HepG2 (cell line): ENCODE measurements at regions not wholly inside any gene's neighbourhood (a gene's known extent, or its start where the extent isn't known, plus 50 kb on each side); places are given as distances from the start of the nearest gene placed in this dataset.

Experiments
- ATAC-seq: fragments of 200-7000 bp; cut with Tn5 transposase; 3 replicates; pipeline ENCODE4 v1.9.1; 2020; ENCODE audit warnings: mild to moderate bottlenecking, moderate library complexity
- BruUV-seq: library from RNA; stranded (reverse); fragments of 400-500 nt; replicated peaks from 2 replicates; lab custom pipeline; 2021; lab: Mats Ljungman, UMichigan
- CTCF ChIA-PET: fragments of 300-600 bp; formaldehyde crosslinking; extraction: SDS; loops from one replicate; lab custom pipeline; 2021; ENCODE audit warnings: low total read pairs, inconsistent platforms, low intra/inter-chr PET ratio; lab: Yijun Ruan, JAX
- POLR2A ChIA-PET: fragments of 350-600 bp; sonication (Branson Sonifier 250); formaldehyde crosslinking; loops from one replicate; lab custom pipeline; 2020; ENCODE audit warnings: antibody characterized with exemption, inconsistent platforms; lab: Yijun Ruan, JAX
- DNase-seq: peaks from one replicate; pipeline ENCODE4 v3.0.0-alpha.2; 2015; ENCODE audit warnings: low spot score
- FAIRE-seq: peaks from 3 replicates; lab custom pipeline; 2011; peaks lifted over from hg19 to GRCh38; lab: Jason Lieb, UNC
- H2AFZ ChIP-seq: one replicate; pipeline ENCODE4 v1.6.1; 2011; ENCODE audit warnings: low read length, inconsistent platforms
- H3K27ac ChIP-seq: fragments of 300-600 bp; 3 replicates; pipeline ENCODE4 v1.8.0; 2011; ENCODE audit warnings: mixed run types, mild to moderate bottlenecking, mixed read lengths, low read length, inconsistent platforms; ENCODE audit not compliant: insufficient read depth; ENCODE audit errors: extremely low read length
- H3K27me3 ChIP-seq, 2 experiments: fragments of 200-600 bp in 1 of 2; 2 replicates in 1 of 2; 3 replicates in 1 of 2; pipeline versions ENCODE4 v1.6.0 to v1.8.0; 2011; ENCODE audit warnings: low read length in 2 of 2, mild to moderate bottlenecking in 2 of 2, moderate library complexity in 2 of 2, inconsistent platforms in 1 of 2; ENCODE audit not compliant: insufficient read depth in 2 of 2, control insufficient read depth in 1 of 2
- H3K36me3 ChIP-seq, 2 experiments: fragments of 200-600 bp in 1 of 2; replicated peaks in 1 of 2; 2 replicates in 1 of 2; 3 replicates in 1 of 2; pipeline versions ENCODE4 v1.5.1 to v1.8.0; 2011; ENCODE audit warnings: low read length in 2 of 2, inconsistent platforms in 1 of 2; ENCODE audit not compliant: insufficient read depth in 2 of 2, control insufficient read depth in 1 of 2
- H3K4me1 ChIP-seq: 2 replicates; pipeline ENCODE4 v1.5.1; 2012; ENCODE audit warnings: low read length, inconsistent platforms; ENCODE audit not compliant: insufficient read depth
- H3K4me2 ChIP-seq: 2 replicates; pipeline ENCODE4 v1.6.0; 2011; ENCODE audit warnings: low read depth, low read length, inconsistent platforms
- H3K4me3 ChIP-seq, 3 experiments: fragments of 200-600 bp in 1 of 3; sonication (generic), shearing (Covaris generic) in 1 of 3; replicated peaks in 1 of 3; 2 replicates each; pipeline ENCODE4 v1.5.1; 2011 to 2016; ENCODE audit warnings: low read length in 3 of 3, inconsistent platforms in 2 of 3, low read depth in 2 of 3, mild to moderate bottlenecking in 2 of 3, control low read depth in 1 of 3, mixed read lengths in 1 of 3; ENCODE audit not compliant: insufficient read depth in 1 of 3
- H3K79me2 ChIP-seq: one replicate; pipeline ENCODE4 v1.6.1; 2011; ENCODE audit warnings: low read length, inconsistent platforms; ENCODE audit not compliant: insufficient read depth
- H3K9ac ChIP-seq: 2 replicates; pipeline ENCODE4 v1.6.0; 2011; ENCODE audit warnings: mild to moderate bottlenecking, low read depth, low read length, inconsistent platforms; ENCODE audit not compliant: insufficient read depth
- H3K9me3 ChIP-seq: 2 replicates; pipeline ENCODE4 v1.5.1; 2012; ENCODE audit warnings: mild to moderate bottlenecking, low read length
- H4K20me1 ChIP-seq: 2 replicates; pipeline ENCODE4 v1.6.0; 2011; ENCODE audit warnings: inconsistent platforms, mild to moderate bottlenecking, low read length, moderate library complexity; ENCODE audit not compliant: insufficient read depth
- HIVEP1 ChIP-seq: sonication (generic); formaldehyde crosslinking; IDR thresholded peaks from 2 replicates; pipeline ENCODE4 v1.4.0; 2020; ENCODE audit warnings: mild to moderate bottlenecking, missing genetic modification reagents
- HMGA1 ChIP-seq: sonication (generic); formaldehyde crosslinking; conservative IDR thresholded peaks from 2 replicates; pipeline ENCODE4 v1.4.0; 2020; ENCODE audit warnings: missing genetic modification reagents
- KAT8 ChIP-seq: IDR thresholded peaks from 2 replicates; pipeline ENCODE4 v1.6.1; 2016; ENCODE audit warnings: missing genetic modification reagents, missing compliant biosample characterization
- MAFK ChIP-seq, 2 experiments: IDR thresholded peaks in 1 of 2; conservative IDR thresholded peaks in 1 of 2; 2 replicates each; pipeline ENCODE4 v1.6.1; 2011; ENCODE audit warnings: improper control_type of control experiment in 2 of 2, low read length in 2 of 2
- SMAD9 ChIP-seq: sonication (generic); formaldehyde crosslinking; IDR thresholded peaks from 2 replicates; pipeline ENCODE4 v1.5.1; 2020; ENCODE audit warnings: mild to moderate bottlenecking, missing genetic modification reagents
- TARDBP ChIP-seq: sonication (generic); formaldehyde crosslinking; IDR thresholded peaks from 2 replicates; pipeline ENCODE4 v1.8.0; 2022; ENCODE audit warnings: mild to moderate bottlenecking, missing genetic modification reagents
- XRCC5 ChIP-seq: fragments of 200-400 bp; formaldehyde crosslinking; optimal IDR thresholded peaks from 2 replicates; pipeline ENCODE3; 2017; ENCODE audit warnings: mild to moderate bottlenecking, low read length
- ZNF225 ChIP-seq: sonication (generic); formaldehyde crosslinking; IDR thresholded peaks from 2 replicates; pipeline ENCODE4 v1.4.0; 2020; ENCODE audit warnings: mild to moderate bottlenecking, missing genetic modification reagents
- ZNF564 ChIP-seq: sonication (generic); formaldehyde crosslinking; IDR thresholded peaks from 2 replicates; pipeline ENCODE4 v1.8.1; 2023; ENCODE audit warnings: mild to moderate bottlenecking, missing genetic modification reagents
- ZNF570 ChIP-seq: sonication (generic); formaldehyde crosslinking; IDR thresholded peaks from 2 replicates; pipeline ENCODE4 v1.4.0; 2020; ENCODE audit warnings: mild to moderate bottlenecking, missing genetic modification reagents, borderline replicate concordance
- WGBS: methylation state at CpG from one replicate; pipeline ENCODE4 v1.1.6; 2017; ENCODE audit warnings: low lambda C conversion rate; 5-methylcytosine and 5-hydroxymethylcytosine counted together
- in situ Hi-C: cut with HindIII; loops from 2 replicates; pipeline ENCODE4 v1.10.0; 2017; ENCODE audit warnings: low pct_unique_long_range_greater_than_20kb; ENCODE audit not compliant: extremely low pct_ligation_motif_present
- intact Hi-C: fragments of 100-400 bp; cut with micrococcal nuclease; formaldehyde crosslinking; loops from one replicate; pipeline ENCODE4 v1.10.0; 2022; ENCODE audit not compliant: unreplicated experiment
- TF ChIP-seq, protein P1 (sequence below): sonication (generic); formaldehyde crosslinking; IDR thresholded peaks from 2 replicates; pipeline ENCODE4 v1.4.0; 2020; ENCODE audit warnings: missing genetic modification reagents, borderline replicate concordance
- TF ChIP-seq, protein P2 (sequence below): sonication (generic); formaldehyde crosslinking; IDR thresholded peaks from 2 replicates; pipeline ENCODE4 v1.5.0; 2020; ENCODE audit warnings: missing genetic modification reagents

DNA sequence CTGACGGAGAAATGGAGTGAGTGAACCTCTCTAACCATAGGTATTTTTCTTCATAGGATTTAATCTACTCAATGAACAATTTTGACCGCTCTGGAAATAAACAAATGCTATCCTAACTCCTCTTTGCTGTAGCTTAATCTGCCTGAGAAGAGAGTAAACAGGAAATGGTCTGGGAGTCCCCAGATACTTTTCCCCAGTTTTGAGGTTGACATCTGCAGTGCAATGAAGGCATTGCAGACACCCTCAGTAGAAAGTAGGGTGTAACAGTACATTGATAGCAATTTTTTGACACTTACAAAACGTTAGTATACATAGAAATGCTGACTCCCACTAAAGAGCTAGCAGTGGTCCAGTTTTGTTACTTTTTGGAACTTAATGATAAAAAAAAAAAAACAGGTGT is 495.9 kb upstream of the FAM241A start:
- DNase-seq = no peak
- ATAC-seq = no peak
- intact Hi-C loops = no loop called here
- H3K27me3 ChIP-seq = no peaks in the 10 kb centered on the region
- H3K4me2 ChIP-seq = no peak overlapping the region
- no peak overlapping the region for H2AFZ ChIP-seq
- in situ Hi-C loops = loop anchor here (25.0 kb wide), 1 partner anchor 1637 kb away; no protein-coding TSS in a partner anchor
- H4K20me1 ChIP-seq = no peaks in the 10 kb centered on the region
- ChIA-PET CTCF (no interaction called here), POLR2A (no interaction called here)
- no peak overlapping the region for H3K9ac ChIP-seq
- no peaks in the 10 kb centered on the region for H3K9me3 ChIP-seq
- no peaks in the 10 kb centered on the region for H3K36me3 ChIP-seq
- H3K27ac ChIP-seq = no peak overlapping the region
- no peaks in the 10 kb centered on the region for H3K4me1 ChIP-seq
- H3K79me2 ChIP-seq = no peaks in the 10 kb centered on the region
- H3K4me3 ChIP-seq = no peak overlapping the region
- 17% methylated on average over 3 of the region's 3 CpGs for WGBS
- FAIRE-seq = no peak
- no peak for TF ChIP-seq TARDBP (CRISPR knock-in tag)
- TF ChIP-seq ZNF564 = no peak
- TF ChIP-seq SMAD9 (CRISPR knock-in tag) = no peak
- TF ChIP-seq ZNF225 (CRISPR knock-in tag) = no peak
- no peak for TF ChIP-seq HMGA1
- TF ChIP-seq KAT8 = no peak
- TF ChIP-seq MAFK (conservative IDR thresholded peaks at IDR 0.05 in 1 of 2, IDR thresholded peaks at IDR 0.05 in 1 of 2; ENCODE audit: low read length in 2 of 2) = peak in 1 of 2 experiments; percentile 23; a peak in 1 of 4 replicates
- TF ChIP-seq HIVEP1 = no peak
- BruUV-seq = no TSS peak

DNA sequence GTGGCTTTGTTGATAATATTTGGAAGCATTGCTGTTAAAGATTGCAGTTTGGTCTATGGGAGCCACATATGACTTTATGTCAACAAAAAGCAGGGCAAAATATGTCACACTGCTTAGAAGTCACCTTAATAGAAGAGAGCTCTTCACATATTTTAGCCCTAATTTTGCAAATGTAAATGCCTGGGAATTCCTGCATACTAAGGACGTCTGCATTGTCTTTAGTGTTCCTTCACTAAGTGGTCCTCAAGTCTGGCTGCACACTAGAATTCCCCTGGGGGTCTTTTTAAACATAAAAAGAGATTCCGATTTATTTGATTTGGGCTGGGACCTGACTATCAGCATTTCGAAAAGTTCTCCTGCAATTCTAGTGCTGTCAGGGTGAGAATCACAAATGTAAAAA is 495.1 kb upstream of the FAM241A start:
- TF ChIP-seq, protein P1, sequence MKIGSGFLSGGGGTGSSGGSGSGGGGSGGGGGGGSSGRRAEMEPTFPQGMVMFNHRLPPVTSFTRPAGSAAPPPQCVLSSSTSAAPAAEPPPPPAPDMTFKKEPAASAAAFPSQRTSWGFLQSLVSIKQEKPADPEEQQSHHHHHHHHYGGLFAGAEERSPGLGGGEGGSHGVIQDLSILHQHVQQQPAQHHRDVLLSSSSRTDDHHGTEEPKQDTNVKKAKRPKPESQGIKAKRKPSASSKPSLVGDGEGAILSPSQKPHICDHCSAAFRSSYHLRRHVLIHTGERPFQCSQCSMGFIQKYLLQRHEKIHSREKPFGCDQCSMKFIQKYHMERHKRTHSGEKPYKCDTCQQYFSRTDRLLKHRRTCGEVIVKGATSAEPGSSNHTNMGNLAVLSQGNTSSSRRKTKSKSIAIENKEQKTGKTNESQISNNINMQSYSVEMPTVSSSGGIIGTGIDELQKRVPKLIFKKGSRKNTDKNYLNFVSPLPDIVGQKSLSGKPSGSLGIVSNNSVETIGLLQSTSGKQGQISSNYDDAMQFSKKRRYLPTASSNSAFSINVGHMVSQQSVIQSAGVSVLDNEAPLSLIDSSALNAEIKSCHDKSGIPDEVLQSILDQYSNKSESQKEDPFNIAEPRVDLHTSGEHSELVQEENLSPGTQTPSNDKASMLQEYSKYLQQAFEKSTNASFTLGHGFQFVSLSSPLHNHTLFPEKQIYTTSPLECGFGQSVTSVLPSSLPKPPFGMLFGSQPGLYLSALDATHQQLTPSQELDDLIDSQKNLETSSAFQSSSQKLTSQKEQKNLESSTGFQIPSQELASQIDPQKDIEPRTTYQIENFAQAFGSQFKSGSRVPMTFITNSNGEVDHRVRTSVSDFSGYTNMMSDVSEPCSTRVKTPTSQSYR (CRISPR knock-in tag) = no peak
- TF ChIP-seq XRCC5 (no peak), ZNF570 (CRISPR knock-in tag) (no peak)
- TF ChIP-seq, protein P2, sequence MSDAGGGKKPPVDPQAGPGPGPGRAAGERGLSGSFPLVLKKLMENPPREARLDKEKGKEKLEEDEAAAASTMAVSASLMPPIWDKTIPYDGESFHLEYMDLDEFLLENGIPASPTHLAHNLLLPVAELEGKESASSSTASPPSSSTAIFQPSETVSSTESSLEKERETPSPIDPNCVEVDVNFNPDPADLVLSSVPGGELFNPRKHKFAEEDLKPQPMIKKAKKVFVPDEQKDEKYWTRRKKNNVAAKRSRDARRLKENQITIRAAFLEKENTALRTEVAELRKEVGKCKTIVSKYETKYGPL (CRISPR knock-in tag) = no peak
- no TSS peak for BruUV-seq
- H3K9me3 ChIP-seq = no peaks in the 10 kb centered on the region
- CTCF ChIA-PET = no interaction called here
- no peak for ATAC-seq
- H3K27me3 ChIP-seq = no peaks in the 10 kb centered on the region
- H4K20me1 ChIP-seq = no peaks in the 10 kb centered on the region
- no peaks in the 10 kb centered on the region for H3K4me1 ChIP-seq
- no peaks in the 10 kb centered on the region for H3K79me2 ChIP-seq
- POLR2A ChIA-PET = no interaction called here
- 23% methylated on average over 3 of the region's 3 CpGs for WGBS
- in situ Hi-C loops (no loop called here), intact Hi-C loops (no loop called here)
- no peak overlapping the region for H3K4me3 ChIP-seq
- no peaks in the 10 kb centered on the region for H3K36me3 ChIP-seq
- FAIRE-seq = no peak
- H3K4me2 ChIP-seq = no peak overlapping the region
- DNase-seq = no peak
- H3K27ac ChIP-seq = no peak overlapping the region
- H2AFZ ChIP-seq = no peak overlapping the region
- no peak overlapping the region for H3K9ac ChIP-seq
